ENCODE measurements at regions not wholly inside any gene's neighbourhood (a gene's known extent, or its start where the extent isn't known, plus 50 kb on each side); places are given as distances from the start of the nearest gene placed in this dataset.
A peak's percentile ranks its signal among the peaks of the same experiment; 100 is the strongest.

DNA sequence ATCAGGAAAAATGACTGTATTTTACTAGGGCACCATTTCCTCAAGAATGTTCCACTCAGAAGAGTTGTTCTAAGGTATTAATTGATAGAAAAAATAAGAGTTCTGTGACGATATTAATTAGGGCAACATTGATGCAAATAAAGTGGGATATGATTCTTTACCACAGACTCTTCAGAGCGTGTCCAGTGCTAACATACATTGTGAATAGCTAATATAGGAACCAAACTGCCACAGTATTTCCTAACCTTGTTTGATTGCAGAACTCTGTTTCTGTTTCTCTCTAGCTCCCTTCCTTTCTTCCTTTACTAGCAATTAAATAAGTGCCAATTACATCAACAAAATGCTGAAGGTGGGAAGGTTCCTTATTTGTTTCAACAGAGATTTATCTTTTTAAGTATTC lies 154.1 kb upstream of the CPEB2 start:
- no peak overlapping the region for H3K4me3 Mint-ChIP-seq
- no peak overlapping the region for H3K27ac Mint-ChIP-seq
- no peak for DNase-seq (ENCODE audit: low spot score)
- no peaks in the 10 kb centered on the region for H3K79me2 ChIP-seq (replicated peaks; ENCODE audit: insufficient read depth)
- H3K27me3 ChIP-seq (ENCODE audit: insufficient read depth), result no peaks in the 10 kb centered on the region
- no peak overlapping the region for H3K4me2 ChIP-seq
- H3K36me3 ChIP-seq (ENCODE audit: insufficient read depth), result peaks cover 3% of the 10 kb centered on the region; the same call in 1 of the 2 replicates
- H3K4me1 ChIP-seq (ENCODE audit: insufficient read depth), result peaks cover 8% of the 10 kb centered on the region; the same call in 1 of the 2 replicates
- no peak for ATAC-seq
- no peak overlapping the region for H3K27ac ChIP-seq (ENCODE audit: low read depth)
- peaks cover 10% of the 10 kb centered on the region for H3K36me3 Mint-ChIP-seq (ENCODE audit: low read depth)
- H3K27me3 Mint-ChIP-seq (ENCODE audit: insufficient read depth, low read depth, poor library complexity), result peaks cover 3% of the 10 kb centered on the region
- H3K9me2 ChIP-seq (ENCODE audit: insufficient read depth), result peaks cover 16% of the 10 kb centered on the region
- no peak overlapping the region for H3K4me3 ChIP-seq
- H3K9me3 Mint-ChIP-seq, result peaks cover 10% of the 10 kb centered on the region
- no peaks in the 10 kb centered on the region for H4K20me1 ChIP-seq (replicated peaks; ENCODE audit: insufficient read depth)
- H2AFZ ChIP-seq, result no peak overlapping the region
- H3K4me1 Mint-ChIP-seq, result peaks cover 11% of the 10 kb centered on the region; the same call in 2 of the 3 replicates
- no peaks in the 10 kb centered on the region for H3F3A ChIP-seq (replicated peaks; ENCODE audit: low read depth)
- TF ChIP-seq CREB1 (CRISPR knock-in tag; IDR thresholded peaks at IDR 0.05; ENCODE audit: low read depth), result no peak
- TF ChIP-seq NANOG (IDR thresholded peaks at IDR 0.05; ENCODE audit: borderline replicate concordance), result no peak
- no peak for TF ChIP-seq EZH2 (IDR thresholded peaks at IDR 0.05; ENCODE audit: low read depth, unreplicated experiment)
- TF ChIP-seq ZNF114 (CRISPR knock-in tag; IDR thresholded peaks at IDR 0.05), result no peak
- no peak for TF ChIP-seq JUNB (IDR thresholded peaks at IDR 0.05; ENCODE audit: unreplicated experiment)
- TF ChIP-seq EZH2phosphoT487 (IDR thresholded peaks at IDR 0.05; ENCODE audit: unreplicated experiment), result no peak

DNA sequence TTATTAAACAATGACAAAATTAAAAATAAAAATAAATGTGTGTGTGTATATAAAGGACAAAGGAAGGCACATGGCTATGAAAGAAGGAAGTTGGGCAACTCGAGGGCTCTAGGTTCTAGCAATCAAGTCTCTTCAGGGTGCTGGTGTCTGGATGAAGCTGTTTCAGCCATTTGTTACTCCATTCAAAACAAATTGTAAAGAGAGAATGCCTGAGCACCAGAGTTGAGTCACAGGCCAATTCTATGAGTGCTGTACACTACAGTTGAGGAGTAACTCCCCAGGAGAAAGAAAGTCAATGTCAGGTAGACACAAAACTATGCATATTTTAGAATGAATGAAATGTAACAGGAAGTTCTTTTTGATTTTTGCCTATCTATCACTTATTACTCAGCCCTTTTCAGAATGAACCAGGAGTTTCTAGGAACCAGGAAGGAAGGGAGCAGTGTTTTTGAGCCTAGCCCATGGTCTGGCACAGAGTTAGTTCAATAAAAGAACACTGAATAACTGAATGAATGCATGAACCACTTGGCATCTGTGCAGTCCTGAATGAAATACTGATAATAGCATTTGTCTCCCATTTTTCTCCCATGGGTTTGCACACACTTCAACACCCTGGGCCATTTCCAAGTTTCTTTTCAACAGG lies 151.7 kb upstream of the CPEB2 start:
- Histone ChIP-seq H3K27ac (ENCODE audit: low read depth) (no peak overlapping the region), H2AFZ (no peak overlapping the region), H3K27me3 (ENCODE audit: insufficient read depth) (no peaks in the 10 kb centered on the region), H3K9me2 (ENCODE audit: insufficient read depth) (peaks cover 23% of the 10 kb centered on the region), H3K36me3 (ENCODE audit: insufficient read depth) (peaks cover 3% of the 10 kb centered on the region; the same call in 1 of the 2 replicates), H3K4me3 (no peak overlapping the region), H3K79me2 (replicated peaks; ENCODE audit: insufficient read depth) (no peaks in the 10 kb centered on the region), H3K4me1 (ENCODE audit: insufficient read depth) (peaks cover 11% of the 10 kb centered on the region; the same call in 1 of the 2 replicates), H3F3A (replicated peaks; ENCODE audit: low read depth) (no peaks in the 10 kb centered on the region), H4K20me1 (replicated peaks; ENCODE audit: insufficient read depth) (no peaks in the 10 kb centered on the region), H3K4me2 (no peak overlapping the region)
- TF ChIP-seq JUNB (IDR thresholded peaks at IDR 0.05; ENCODE audit: unreplicated experiment) (no peak), ZNF114 (CRISPR knock-in tag; IDR thresholded peaks at IDR 0.05) (no peak), STAT1 (IDR thresholded peaks at IDR 0.05; ENCODE audit: unreplicated experiment) (no peak)
- no peak for ATAC-seq
- H3K36me3 Mint-ChIP-seq (ENCODE audit: low read depth), result peaks cover 14% of the 10 kb centered on the region
- no peak for DNase-seq (ENCODE audit: low spot score)
- no peak overlapping the region for H3K27ac Mint-ChIP-seq
- H3K4me3 Mint-ChIP-seq, result no peak overlapping the region
- peaks cover 20% of the 10 kb centered on the region; the same call in 2 of the 3 replicates for H3K4me1 Mint-ChIP-seq
- peaks cover 13% of the 10 kb centered on the region for H3K9me3 Mint-ChIP-seq
- peaks cover 3% of the 10 kb centered on the region for H3K27me3 Mint-ChIP-seq (ENCODE audit: insufficient read depth, low read depth, poor library complexity)

- Histone ChIP-seq H4K20me1 (replicated peaks; ENCODE audit: insufficient read depth) (no peaks in the 10 kb centered on the region), H3K27ac (ENCODE audit: low read depth) (0 out of 2 replicates have a peak overlapping the region, but pooled peaks have one; percentile 41), H3K27me3 (ENCODE audit: insufficient read depth) (no peaks in the 10 kb centered on the region), H3K9me2 (ENCODE audit: insufficient read depth) (peaks cover 23% of the 10 kb centered on the region), H2AFZ (no peak overlapping the region; the same call in 1 of the 2 replicates), H3K4me3 (no peak overlapping the region), H3K36me3 (ENCODE audit: insufficient read depth) (peaks cover 3% of the 10 kb centered on the region; the same call in 1 of the 2 replicates), H3F3A (replicated peaks; ENCODE audit: low read depth) (no peaks in the 10 kb centered on the region), H3K79me2 (replicated peaks; ENCODE audit: insufficient read depth) (no peaks in the 10 kb centered on the region), H3K4me1 (ENCODE audit: insufficient read depth) (peaks cover 11% of the 10 kb centered on the region; the same call in 1 of the 2 replicates), H3K4me2 (0 out of 2 replicates have a peak overlapping the region, but pooled peaks have one; percentile 42)
- Mint-ChIP-seq H3K27me3 (ENCODE audit: insufficient read depth, low read depth, poor library complexity) (peaks cover 3% of the 10 kb centered on the region), H3K9me3 (peaks cover 13% of the 10 kb centered on the region), H3K4me1 (peaks cover 14% of the 10 kb centered on the region; the same call in 2 of the 3 replicates), H3K27ac (peak overlapping the region; percentile 55; the same call in 1 of the 2 replicates), H3K36me3 (ENCODE audit: low read depth) (peaks cover 14% of the 10 kb centered on the region), H3K4me3 (no peak overlapping the region)
- DNase-seq (ENCODE audit: low spot score) (peak; percentile 10), ATAC-seq (peak; percentile 39; the same call in 2 of the 3 replicates)
- TF ChIP-seq, protein P1, sequence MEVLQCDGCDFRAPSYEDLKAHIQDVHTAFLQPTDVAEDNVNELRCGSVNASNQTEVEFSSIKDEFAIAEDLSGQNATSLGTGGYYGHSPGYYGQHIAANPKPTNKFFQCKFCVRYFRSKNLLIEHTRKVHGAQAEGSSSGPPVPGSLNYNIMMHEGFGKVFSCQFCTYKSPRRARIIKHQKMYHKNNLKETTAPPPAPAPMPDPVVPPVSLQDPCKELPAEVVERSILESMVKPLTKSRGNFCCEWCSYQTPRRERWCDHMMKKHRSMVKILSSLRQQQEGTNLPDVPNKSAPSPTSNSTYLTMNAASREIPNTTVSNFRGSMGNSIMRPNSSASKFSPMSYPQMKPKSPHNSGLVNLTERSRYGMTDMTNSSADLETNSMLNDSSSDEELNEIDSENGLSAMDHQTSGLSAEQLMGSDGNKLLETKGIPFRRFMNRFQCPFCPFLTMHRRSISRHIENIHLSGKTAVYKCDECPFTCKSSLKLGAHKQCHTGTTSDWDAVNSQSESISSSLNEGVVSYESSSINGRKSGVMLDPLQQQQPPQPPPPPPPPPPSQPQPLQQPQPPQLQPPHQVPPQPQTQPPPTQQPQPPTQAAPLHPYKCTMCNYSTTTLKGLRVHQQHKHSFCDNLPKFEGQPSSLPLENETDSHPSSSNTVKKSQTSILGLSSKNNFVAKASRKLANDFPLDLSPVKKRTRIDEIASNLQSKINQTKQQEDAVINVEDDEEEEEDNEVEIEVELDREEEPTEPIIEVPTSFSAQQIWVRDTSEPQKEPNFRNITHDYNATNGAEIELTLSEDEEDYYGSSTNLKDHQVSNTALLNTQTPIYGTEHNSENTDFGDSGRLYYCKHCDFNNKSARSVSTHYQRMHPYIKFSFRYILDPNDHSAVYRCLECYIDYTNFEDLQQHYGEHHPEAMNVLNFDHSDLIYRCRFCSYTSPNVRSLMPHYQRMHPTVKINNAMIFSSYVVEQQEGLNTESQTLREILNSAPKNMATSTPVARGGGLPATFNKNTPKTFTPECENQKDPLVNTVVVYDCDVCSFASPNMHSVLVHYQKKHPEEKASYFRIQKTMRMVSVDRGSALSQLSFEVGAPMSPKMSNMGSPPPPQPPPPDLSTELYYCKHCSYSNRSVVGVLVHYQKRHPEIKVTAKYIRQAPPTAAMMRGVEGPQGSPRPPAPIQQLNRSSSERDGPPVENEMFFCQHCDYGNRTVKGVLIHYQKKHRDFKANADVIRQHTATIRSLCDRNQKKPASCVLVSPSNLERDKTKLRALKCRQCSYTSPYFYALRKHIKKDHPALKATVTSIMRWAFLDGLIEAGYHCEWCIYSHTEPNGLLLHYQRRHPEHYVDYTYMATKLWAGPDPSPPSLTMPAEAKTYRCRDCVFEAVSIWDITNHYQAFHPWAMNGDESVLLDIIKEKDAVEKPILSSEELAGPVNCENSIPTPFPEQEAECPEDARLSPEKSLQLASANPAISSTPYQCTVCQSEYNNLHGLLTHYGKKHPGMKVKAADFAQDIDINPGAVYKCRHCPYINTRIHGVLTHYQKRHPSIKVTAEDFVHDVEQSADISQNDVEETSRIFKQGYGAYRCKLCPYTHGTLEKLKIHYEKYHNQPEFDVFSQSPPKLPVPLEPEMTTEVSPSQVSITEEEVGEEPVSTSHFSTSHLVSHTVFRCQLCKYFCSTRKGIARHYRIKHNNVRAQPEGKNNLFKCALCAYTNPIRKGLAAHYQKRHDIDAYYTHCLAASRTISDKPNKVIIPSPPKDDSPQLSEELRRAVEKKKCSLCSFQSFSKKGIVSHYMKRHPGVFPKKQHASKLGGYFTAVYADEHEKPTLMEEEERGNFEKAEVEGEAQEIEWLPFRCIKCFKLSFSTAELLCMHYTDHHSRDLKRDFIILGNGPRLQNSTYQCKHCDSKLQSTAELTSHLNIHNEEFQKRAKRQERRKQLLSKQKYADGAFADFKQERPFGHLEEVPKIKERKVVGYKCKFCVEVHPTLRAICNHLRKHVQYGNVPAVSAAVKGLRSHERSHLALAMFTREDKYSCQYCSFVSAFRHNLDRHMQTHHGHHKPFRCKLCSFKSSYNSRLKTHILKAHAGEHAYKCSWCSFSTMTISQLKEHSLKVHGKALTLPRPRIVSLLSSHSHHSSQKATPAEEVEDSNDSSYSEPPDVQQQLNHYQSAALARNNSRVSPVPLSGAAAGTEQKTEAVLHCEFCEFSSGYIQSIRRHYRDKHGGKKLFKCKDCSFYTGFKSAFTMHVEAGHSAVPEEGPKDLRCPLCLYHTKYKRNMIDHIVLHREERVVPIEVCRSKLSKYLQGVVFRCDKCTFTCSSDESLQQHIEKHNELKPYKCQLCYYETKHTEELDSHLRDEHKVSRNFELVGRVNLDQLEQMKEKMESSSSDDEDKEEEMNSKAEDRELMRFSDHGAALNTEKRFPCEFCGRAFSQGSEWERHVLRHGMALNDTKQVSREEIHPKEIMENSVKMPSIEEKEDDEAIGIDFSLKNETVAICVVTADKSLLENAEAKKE (CRISPR knock-in tag; IDR thresholded peaks at IDR 0.05), result peak; percentile 42; the same call in 1 of the 2 replicates
- TF ChIP-seq EZH2phosphoT487 (IDR thresholded peaks at IDR 0.05; ENCODE audit: unreplicated experiment) (no peak), CREB1 (CRISPR knock-in tag; IDR thresholded peaks at IDR 0.05; ENCODE audit: low read depth) (no peak), NANOG (IDR thresholded peaks at IDR 0.05; ENCODE audit: borderline replicate concordance) (no peak)
These were observed 148.9 kb upstream of the CPEB2 start for GRCh38 chr4:14853176-14853943.

Measured in GM23338 (cell line).